ENCODE measurements at regions not wholly inside any gene's neighbourhood (a gene's known extent, or its start where the extent isn't known, plus 50 kb on each side); places are given as distances from the start of the nearest gene placed in this dataset.

DNA sequence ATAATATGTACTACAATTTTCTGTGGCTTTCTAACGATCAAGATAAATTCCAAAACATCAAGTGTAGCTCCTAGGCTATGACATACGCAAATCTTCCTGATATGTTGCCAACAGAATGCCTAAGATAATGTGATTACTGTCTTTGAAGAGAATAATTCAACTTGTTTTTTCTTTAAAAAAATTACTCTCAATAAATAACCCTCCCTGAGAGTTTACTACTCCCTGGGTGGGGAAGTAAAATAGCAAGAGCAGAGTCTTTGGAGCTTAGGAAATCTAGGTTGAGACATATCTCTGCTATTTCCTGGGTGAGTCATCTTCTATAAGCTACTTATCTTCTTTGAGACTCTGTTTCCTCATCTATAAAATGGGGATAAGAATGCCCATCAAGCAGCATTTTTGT lies 201.2 kb downstream of the ACTL7B start:
- no peak overlapping the region for H3K4me3 ChIP-seq (ENCODE audit: low read length)
- H3K36me3 ChIP-seq (ENCODE audit: control insufficient read depth, insufficient read depth, low read length), result no peaks in the 10 kb centered on the region
- no peaks in the 10 kb centered on the region for H3K27me3 ChIP-seq (ENCODE audit: control insufficient read depth, insufficient read depth, low read length)
- H3K9ac ChIP-seq (ENCODE audit: low read length), result no peak overlapping the region
- H3K9me3 ChIP-seq (ENCODE audit: control insufficient read depth, low read length), result no peaks in the 10 kb centered on the region
- no peaks in the 10 kb centered on the region for H3K4me1 ChIP-seq (ENCODE audit: control insufficient read depth, insufficient read depth, low read length)

DNA sequence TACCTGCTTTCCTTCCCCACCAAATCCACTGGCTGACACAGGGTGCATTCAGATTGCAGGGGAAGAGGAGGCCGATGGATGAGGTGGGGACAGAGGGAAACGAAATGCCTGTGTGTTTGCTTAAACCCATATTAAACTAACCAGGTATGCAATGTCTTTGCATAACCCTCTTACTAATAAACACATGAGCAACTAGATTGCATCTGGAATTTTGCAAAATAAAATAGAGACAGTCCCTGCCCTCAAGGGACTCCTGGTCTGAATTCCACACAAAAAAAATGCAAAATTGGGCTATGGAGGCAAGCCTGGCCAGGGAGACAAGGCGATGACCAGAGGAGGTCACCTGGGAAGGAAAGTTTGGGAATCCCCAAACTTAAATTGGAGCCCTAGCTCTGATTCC lies 202.9 kb downstream of the ACTL7B start:
- Histone ChIP-seq H3K4me3 (ENCODE audit: low read length) (no peak overlapping the region), H3K4me1 (ENCODE audit: control insufficient read depth, insufficient read depth, low read length) (no peaks in the 10 kb centered on the region), H3K36me3 (ENCODE audit: control insufficient read depth, insufficient read depth, low read length) (no peaks in the 10 kb centered on the region), H3K9ac (ENCODE audit: low read length) (no peak overlapping the region), H3K9me3 (ENCODE audit: control insufficient read depth, low read length) (no peaks in the 10 kb centered on the region), H3K27me3 (ENCODE audit: control insufficient read depth, insufficient read depth, low read length) (no peaks in the 10 kb centered on the region)

DNA sequence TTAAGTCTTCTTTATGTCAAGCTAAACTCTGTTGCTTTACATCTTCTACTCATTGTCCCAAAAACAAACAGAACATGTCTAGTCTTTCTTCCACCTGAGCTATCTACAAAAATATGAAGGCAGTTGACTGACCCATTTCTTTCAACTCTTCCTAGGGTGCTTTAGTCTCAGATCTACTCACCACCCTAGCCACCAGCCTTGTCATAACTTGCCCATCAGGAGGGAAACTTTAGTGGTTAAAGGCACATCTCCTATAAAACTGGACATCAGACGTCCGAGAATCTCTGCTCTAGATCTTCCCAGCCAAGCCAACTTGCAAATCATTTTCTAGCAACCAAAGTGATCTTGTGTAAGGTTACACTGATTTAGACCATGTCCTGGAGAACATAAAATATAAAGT lies 205.0 kb downstream of the ACTL7B start:
- no peaks in the 10 kb centered on the region for H3K27me3 ChIP-seq (ENCODE audit: control insufficient read depth, insufficient read depth, low read length)
- H3K4me3 ChIP-seq (ENCODE audit: low read length), result no peak overlapping the region
- no peaks in the 10 kb centered on the region for H3K4me1 ChIP-seq (ENCODE audit: control insufficient read depth, insufficient read depth, low read length)
- no peak overlapping the region for H3K9ac ChIP-seq (ENCODE audit: low read length)
- no peaks in the 10 kb centered on the region for H3K36me3 ChIP-seq (ENCODE audit: control insufficient read depth, insufficient read depth, low read length)
- no peaks in the 10 kb centered on the region for H3K9me3 ChIP-seq (ENCODE audit: control insufficient read depth, low read length)

DNA sequence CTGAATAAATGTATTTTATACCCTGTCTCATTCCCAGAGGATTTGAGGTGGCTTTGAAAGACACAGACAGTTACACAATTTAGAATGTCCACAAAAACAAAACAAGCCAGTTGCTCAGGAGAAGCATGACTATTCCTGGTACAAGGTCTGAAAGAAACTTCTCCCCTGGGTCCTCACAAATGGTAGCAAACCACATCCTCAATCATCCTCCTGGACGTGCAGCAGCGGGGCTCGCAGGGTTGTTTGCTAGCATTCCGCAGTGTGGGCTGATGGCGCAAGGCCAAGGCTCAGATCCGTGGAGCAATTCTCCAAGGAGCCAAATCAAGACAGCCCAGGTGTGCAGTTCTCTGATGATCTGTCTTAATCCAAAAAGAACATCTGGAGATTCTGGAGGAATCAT lies 210.3 kb downstream of the ACTL7B start:
- no peaks in the 10 kb centered on the region for H3K9me3 ChIP-seq (ENCODE audit: control insufficient read depth, low read length)
- no peaks in the 10 kb centered on the region for H3K4me1 ChIP-seq (ENCODE audit: control insufficient read depth, insufficient read depth, low read length)
- H3K4me3 ChIP-seq (ENCODE audit: low read length), result no peak overlapping the region
- H3K27me3 ChIP-seq (ENCODE audit: control insufficient read depth, insufficient read depth, low read length), result no peaks in the 10 kb centered on the region
- H3K9ac ChIP-seq (ENCODE audit: low read length), result no peak overlapping the region
- H3K36me3 ChIP-seq (ENCODE audit: control insufficient read depth, insufficient read depth, low read length), result no peaks in the 10 kb centered on the region

DNA sequence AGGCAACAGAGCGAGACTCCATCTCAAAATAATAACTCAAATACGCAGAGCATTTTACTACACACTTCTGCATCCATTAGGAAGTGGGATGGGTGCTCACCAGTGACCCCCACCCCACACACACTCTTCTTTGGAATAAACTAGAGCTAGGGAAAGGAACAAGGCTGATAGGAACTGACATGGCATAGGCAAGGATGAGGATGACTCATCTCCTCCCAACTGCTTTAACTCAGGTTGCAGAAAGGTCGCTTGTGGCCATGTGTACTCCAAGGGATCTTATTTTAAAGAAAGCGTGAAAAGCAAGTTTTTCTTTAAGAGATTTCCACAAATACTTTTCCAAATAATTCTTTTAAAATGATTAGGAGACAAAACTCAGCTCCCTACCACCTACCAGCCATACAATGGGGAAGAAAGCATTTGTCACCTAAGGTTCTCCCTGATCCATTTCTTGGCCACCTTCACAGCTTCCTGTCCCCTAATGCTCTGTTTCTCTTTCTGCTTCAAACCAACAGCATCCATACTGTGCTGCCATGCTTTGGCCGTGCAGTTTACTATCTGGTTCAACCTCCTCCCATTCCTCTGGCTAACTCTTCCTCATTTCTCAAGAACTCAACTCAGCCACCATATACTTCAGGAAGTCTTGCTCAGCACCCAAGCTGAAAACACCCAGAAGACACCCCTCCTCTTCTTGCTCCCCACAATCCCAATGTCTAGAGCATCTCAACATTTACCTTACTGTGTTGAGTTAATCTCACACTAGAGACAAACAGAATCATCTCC lies 211.9 kb downstream of the ACTL7B start:
- Histone ChIP-seq H3K27me3 (ENCODE audit: control insufficient read depth, insufficient read depth, low read length) (no peaks in the 10 kb centered on the region), H3K4me3 (ENCODE audit: low read length) (no peak overlapping the region), H3K4me1 (ENCODE audit: control insufficient read depth, insufficient read depth, low read length) (no peaks in the 10 kb centered on the region), H3K9me3 (ENCODE audit: control insufficient read depth, low read length) (no peaks in the 10 kb centered on the region), H3K9ac (ENCODE audit: low read length) (no peak overlapping the region), H3K36me3 (ENCODE audit: control insufficient read depth, insufficient read depth, low read length) (no peaks in the 10 kb centered on the region)

DNA sequence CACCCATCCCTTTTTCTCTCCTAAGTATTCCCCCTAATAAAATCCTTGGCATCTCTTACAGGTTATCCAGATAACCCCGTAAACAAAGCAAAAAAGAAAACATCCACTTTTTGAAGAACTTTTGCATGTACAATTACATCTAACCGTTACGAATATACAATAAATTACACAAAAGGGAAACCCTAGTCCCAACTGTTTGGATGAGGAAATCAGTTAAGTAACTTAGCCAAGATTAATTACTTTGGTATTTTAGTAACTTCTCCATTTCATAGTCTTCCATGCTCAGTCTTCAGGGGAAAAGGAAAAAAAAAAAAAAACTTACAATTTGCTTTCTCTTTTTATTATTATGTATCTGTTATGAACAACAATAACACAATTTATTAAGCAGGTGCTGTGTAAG lies 212.9 kb downstream of the ACTL7B start:
- Histone ChIP-seq H3K4me3 (ENCODE audit: low read length) (no peak overlapping the region), H3K9me3 (ENCODE audit: control insufficient read depth, low read length) (no peaks in the 10 kb centered on the region), H3K27me3 (ENCODE audit: control insufficient read depth, insufficient read depth, low read length) (no peaks in the 10 kb centered on the region), H3K4me1 (ENCODE audit: control insufficient read depth, insufficient read depth, low read length) (no peaks in the 10 kb centered on the region), H3K36me3 (ENCODE audit: control insufficient read depth, insufficient read depth, low read length) (no peaks in the 10 kb centered on the region), H3K9ac (ENCODE audit: low read length) (no peak overlapping the region)

DNA sequence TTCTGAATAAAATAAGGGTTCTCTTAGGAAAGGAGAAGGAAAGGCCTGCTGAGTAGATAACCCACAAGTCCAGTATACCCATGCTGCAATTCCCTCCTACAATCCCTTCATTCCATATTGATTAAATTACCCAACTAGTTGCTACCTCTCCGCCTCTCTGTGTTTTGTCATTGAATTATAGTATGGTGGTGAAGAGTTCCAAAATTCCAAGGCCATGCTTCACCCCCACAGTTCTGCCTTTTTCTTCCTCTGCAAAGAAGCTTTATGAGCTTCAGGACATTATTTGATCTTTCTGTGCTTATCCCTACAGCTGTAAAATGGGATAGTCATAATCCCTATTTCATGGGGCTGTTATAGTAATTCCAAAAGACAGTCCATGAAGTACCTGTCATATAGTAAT lies 215.6 kb downstream of the ACTL7B start:
- Histone ChIP-seq H3K4me1 (ENCODE audit: control insufficient read depth, insufficient read depth, low read length) (no peaks in the 10 kb centered on the region), H3K27me3 (ENCODE audit: control insufficient read depth, insufficient read depth, low read length) (no peaks in the 10 kb centered on the region), H3K9ac (ENCODE audit: low read length) (no peak overlapping the region), H3K4me3 (ENCODE audit: low read length) (no peak overlapping the region), H3K9me3 (ENCODE audit: control insufficient read depth, low read length) (no peaks in the 10 kb centered on the region), H3K36me3 (ENCODE audit: control insufficient read depth, insufficient read depth, low read length) (no peaks in the 10 kb centered on the region)

DNA sequence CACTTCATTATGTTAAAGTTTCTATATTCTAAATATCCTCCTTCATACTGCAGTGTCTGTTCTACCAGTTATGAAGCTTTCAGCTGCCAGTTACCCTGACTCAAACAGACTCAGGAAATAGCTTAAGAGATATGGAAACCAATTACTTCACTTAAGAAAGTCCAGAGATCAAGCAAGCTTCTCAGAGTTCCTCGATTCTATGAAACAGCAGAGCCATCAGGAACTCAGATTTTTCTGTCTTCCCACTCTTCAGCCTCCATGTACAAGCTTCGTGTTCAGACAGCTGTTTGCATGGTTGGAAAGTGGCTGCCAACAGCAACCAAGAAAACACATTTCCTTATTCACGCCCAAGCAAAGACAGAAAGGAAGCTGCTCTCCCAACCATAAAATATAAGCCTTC lies 216.1 kb downstream of the ACTL7B start:
- Histone ChIP-seq H3K9ac (ENCODE audit: low read length) (no peak overlapping the region), H3K36me3 (ENCODE audit: control insufficient read depth, insufficient read depth, low read length) (no peaks in the 10 kb centered on the region), H3K4me1 (ENCODE audit: control insufficient read depth, insufficient read depth, low read length) (no peaks in the 10 kb centered on the region), H3K4me3 (ENCODE audit: low read length) (no peak overlapping the region), H3K9me3 (ENCODE audit: control insufficient read depth, low read length) (no peaks in the 10 kb centered on the region), H3K27me3 (ENCODE audit: control insufficient read depth, insufficient read depth, low read length) (no peaks in the 10 kb centered on the region)

DNA sequence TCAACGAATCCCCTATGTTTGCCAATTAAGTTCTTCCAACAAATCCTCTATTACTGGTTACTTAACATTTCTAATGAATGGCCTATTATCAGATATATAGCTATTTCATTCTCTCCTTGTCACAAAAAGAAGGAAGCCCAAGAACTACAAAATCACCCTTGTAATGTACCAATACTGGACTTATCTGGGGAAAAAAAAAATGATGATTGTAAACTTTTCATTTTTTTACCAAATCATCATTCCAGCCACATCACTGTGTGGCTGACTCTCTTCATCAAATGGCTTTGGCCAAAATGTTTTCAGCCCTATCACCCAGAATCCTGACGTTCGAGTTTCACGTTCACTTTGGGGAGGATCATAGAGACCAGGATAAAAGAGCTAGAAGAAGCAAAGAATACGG lies 216.7 kb downstream of the ACTL7B start:
- Histone ChIP-seq H3K9ac (ENCODE audit: low read length) (no peak overlapping the region), H3K9me3 (ENCODE audit: control insufficient read depth, low read length) (no peaks in the 10 kb centered on the region), H3K27me3 (ENCODE audit: control insufficient read depth, insufficient read depth, low read length) (no peaks in the 10 kb centered on the region), H3K4me1 (ENCODE audit: control insufficient read depth, insufficient read depth, low read length) (no peaks in the 10 kb centered on the region), H3K4me3 (ENCODE audit: low read length) (no peak overlapping the region), H3K36me3 (ENCODE audit: control insufficient read depth, insufficient read depth, low read length) (no peaks in the 10 kb centered on the region)

DNA sequence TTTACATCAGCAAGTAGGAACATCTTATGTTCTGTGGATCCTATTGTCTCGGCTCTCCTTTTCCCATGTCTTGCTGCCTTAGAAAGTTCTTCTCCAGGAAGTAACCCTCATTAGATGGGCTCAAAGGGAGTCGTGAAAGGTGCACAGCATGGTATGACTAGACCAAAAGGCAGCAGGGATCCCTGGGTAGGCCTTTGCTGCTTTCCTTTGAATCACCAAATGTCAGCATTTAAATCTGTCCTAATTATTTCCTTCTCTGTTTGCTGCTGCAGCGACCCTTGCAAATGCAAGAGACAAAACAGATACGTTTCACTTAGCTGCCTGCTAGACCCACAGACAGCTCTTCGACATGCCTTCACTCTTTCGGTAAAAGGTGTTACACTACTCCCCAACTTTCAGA lies 218.4 kb downstream of the ACTL7B start:
- H3K9ac ChIP-seq (ENCODE audit: low read length), result no peak overlapping the region
- no peak overlapping the region for H3K4me3 ChIP-seq (ENCODE audit: low read length)
- no peaks in the 10 kb centered on the region for H3K4me1 ChIP-seq (ENCODE audit: control insufficient read depth, insufficient read depth, low read length)
- H3K36me3 ChIP-seq (ENCODE audit: control insufficient read depth, insufficient read depth, low read length), result no peaks in the 10 kb centered on the region
- no peaks in the 10 kb centered on the region for H3K27me3 ChIP-seq (ENCODE audit: control insufficient read depth, insufficient read depth, low read length)
- no peaks in the 10 kb centered on the region for H3K9me3 ChIP-seq (ENCODE audit: control insufficient read depth, low read length)

DNA sequence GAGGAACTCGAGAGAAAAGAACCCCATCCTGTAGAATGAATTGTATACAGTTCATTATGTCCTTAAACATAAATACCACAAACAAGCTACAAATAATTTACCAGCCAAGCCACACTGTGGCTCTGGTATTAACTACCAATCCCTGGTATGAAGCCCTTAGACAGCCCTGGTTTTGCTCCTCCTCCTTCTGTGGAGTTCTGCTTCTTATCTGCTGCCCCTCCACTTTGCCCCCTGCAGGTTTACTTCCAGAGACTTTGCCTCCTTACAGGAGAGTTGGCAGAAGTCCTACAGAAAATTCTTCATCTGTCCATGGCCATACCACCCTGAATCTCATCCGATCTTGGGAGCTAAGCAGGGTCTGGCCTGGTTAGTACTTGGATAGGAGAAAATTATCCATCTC lies 219.8 kb downstream of the ACTL7B start:
- Histone ChIP-seq H3K9ac (ENCODE audit: low read length) (no peak overlapping the region), H3K9me3 (ENCODE audit: control insufficient read depth, low read length) (no peaks in the 10 kb centered on the region), H3K27me3 (ENCODE audit: control insufficient read depth, insufficient read depth, low read length) (no peaks in the 10 kb centered on the region), H3K4me3 (ENCODE audit: low read length) (no peak overlapping the region), H3K4me1 (ENCODE audit: control insufficient read depth, insufficient read depth, low read length) (no peaks in the 10 kb centered on the region), H3K36me3 (ENCODE audit: control insufficient read depth, insufficient read depth, low read length) (no peaks in the 10 kb centered on the region)

DNA sequence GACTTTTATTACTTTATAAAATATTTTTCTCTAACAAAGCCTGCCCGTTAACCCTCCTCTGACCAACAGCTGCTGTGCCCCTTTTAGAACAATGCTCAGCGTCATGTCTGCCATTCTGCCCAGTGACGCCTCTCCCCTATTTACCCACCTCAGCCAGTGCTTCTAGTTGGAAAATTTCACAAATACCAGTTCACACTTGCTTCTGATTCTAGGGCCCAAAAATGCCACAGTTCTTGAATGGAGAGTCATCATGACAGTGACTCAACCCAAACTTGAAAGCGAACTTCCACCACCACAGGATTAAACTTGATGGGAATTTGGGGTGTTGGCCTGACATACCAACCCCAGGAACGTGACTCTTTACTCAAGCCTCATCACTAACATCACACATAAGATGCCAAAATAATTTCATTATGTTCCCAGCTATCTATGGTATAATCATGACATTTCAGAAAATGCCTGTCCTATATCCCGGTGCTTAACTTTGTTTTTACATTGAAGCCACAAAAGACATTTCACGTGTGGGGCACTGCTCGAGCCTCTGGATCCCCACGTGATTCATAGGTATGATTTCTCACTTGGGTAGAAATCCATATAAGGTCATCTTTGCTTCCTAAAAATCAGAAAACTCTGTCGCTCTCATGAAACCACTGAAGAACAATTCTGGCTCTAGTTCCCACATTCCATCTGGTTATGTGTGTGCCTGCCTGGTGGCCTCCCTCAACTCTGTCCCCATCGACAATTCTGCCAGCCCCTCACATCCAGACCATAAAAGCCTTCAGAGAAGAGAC lies 220.9 kb downstream of the ACTL7B start:
- H3K27me3 ChIP-seq (ENCODE audit: control insufficient read depth, insufficient read depth, low read length), result no peaks in the 10 kb centered on the region
- no peaks in the 10 kb centered on the region for H3K36me3 ChIP-seq (ENCODE audit: control insufficient read depth, insufficient read depth, low read length)
- H3K9me3 ChIP-seq (ENCODE audit: control insufficient read depth, low read length), result no peaks in the 10 kb centered on the region
- no peak overlapping the region for H3K9ac ChIP-seq (ENCODE audit: low read length)
- no peaks in the 10 kb centered on the region for H3K4me1 ChIP-seq (ENCODE audit: control insufficient read depth, insufficient read depth, low read length)
- no peak overlapping the region for H3K4me3 ChIP-seq (ENCODE audit: low read length)

All from mucosa of stomach (tissue), 1 donor.